ENCODE measurements at regions not wholly inside any gene's neighbourhood (a gene's known extent, or its start where the extent isn't known, plus 50 kb on each side); places are given as distances from the start of the nearest gene placed in this dataset.

- no peak for TF ChIP-seq GATA2 (CRISPR knock-in tag; IDR thresholded peaks at IDR 0.05)
- no peak for TF ChIP-seq NRF1 (IDR thresholded peaks at IDR 0.05; ENCODE audit: low read depth, low read length)
- no peak for TF ChIP-seq CTCF (IDR thresholded peaks at IDR 0.05)
- TF ChIP-seq SIN3A (IDR thresholded peaks at IDR 0.05; ENCODE audit: borderline replicate concordance, low read depth, low read length), result no peak
- TF ChIP-seq EZH2phosphoT487 (IDR thresholded peaks at IDR 0.05; ENCODE audit: borderline replicate concordance, low read depth), result no peak
- no peak for TF ChIP-seq SMC3 (IDR thresholded peaks at IDR 0.05; ENCODE audit: low read depth, low read length)
- TF ChIP-seq REST (IDR thresholded peaks at IDR 0.05; ENCODE audit: low read depth, low read length), result no peak
- TF ChIP-seq RCOR1 (IDR thresholded peaks at IDR 0.05; ENCODE audit: low read length), result no peak
Observed at GRCh38 chr5:72561148-72561972, 54.1 kb upstream of the ZNF366 start.
